ENCODE measurements at regions not wholly inside any gene's neighbourhood (a gene's known extent, or its start where the extent isn't known, plus 50 kb on each side); places are given as distances from the start of the nearest gene placed in this dataset.

GRCh38 chr1:82587371-82587770 lies 786.6 kb downstream of the ADGRL2 start:
- TF ChIP-seq POLR2AphosphoS5 (IDR thresholded peaks at IDR 0.05; ENCODE audit: low read depth, low read length) (no peak), TAF1 (IDR thresholded peaks at IDR 0.05; ENCODE audit: borderline replicate concordance, low read depth, low read length) (no peak), POLR2A (IDR thresholded peaks at IDR 0.05; ENCODE audit: low read depth, low read length) (no peak)
